Stimulated activated CD8-positive, alpha-beta memory T cell treated with anti-CD3 and anti-CD28 coated beads, Interleukin-12 subunit alpha, Interleukin-12 subunit beta, amount 100 ng/mL, for 4 hours (primary cell): ENCODE measurements at regions not wholly inside any gene's neighbourhood (a gene's known extent, or its start where the extent isn't known, plus 50 kb on each side); places are given as distances from the start of the nearest gene placed in this dataset.
A peak's percentile ranks its signal among the peaks of the same experiment; 100 is the strongest.

ENCODE experiments used
- DNase-seq: peaks from one replicate; pipeline ENCODE4 v3.0.0-alpha.2; 2020; ENCODE audit warnings: low read depth

- DNase-seq = no peak
These were observed 215.1 kb upstream of the ADARB2 start for GRCh38 chr10:1952126-1953095.

GRCh38 chr10:1950803-1951495 lies 213.6 kb upstream of the ADARB2 start:
- DNase-seq = no peak

- no peak for DNase-seq
These were observed 210.2 kb upstream of the ADARB2 start for GRCh38 chr10:1947464-1948003.

GRCh38 chr10:1944487-1944886 lies 207.2 kb upstream of the ADARB2 start:
- no peak for DNase-seq

GRCh38 chr10:1942478-1942877 lies 205.2 kb upstream of the ADARB2 start:
- no peak for DNase-seq

GRCh38 chr10:1939016-1939415 lies 201.7 kb upstream of the ADARB2 start:
- DNase-seq = peak; percentile 20

- DNase-seq = no peak
These were observed 201.0 kb upstream of the ADARB2 start for GRCh38 chr10:1938317-1938716.

- no peak for DNase-seq
These were observed 198.6 kb upstream of the ADARB2 start for GRCh38 chr10:1935912-1936311.

- DNase-seq = no peak
These were observed 195.9 kb upstream of the ADARB2 start for GRCh38 chr10:1933215-1933614.

- no peak for DNase-seq
These were observed 195.4 kb upstream of the ADARB2 start for GRCh38 chr10:1932692-1933094.

GRCh38 chr10:1928606-1929005 lies 191.3 kb upstream of the ADARB2 start:
- DNase-seq = no peak

GRCh38 chr10:1923998-1924397 lies 186.7 kb upstream of the ADARB2 start:
- DNase-seq = no peak

- DNase-seq = no peak
These were observed 186.3 kb upstream of the ADARB2 start for GRCh38 chr10:1923586-1923985.

- no peak for DNase-seq
These were observed 183.6 kb upstream of the ADARB2 start for GRCh38 chr10:1920941-1921340.

- no peak for DNase-seq
These were observed 182.8 kb upstream of the ADARB2 start for GRCh38 chr10:1920127-1920526.

GRCh38 chr10:1911771-1912170 lies 174.4 kb upstream of the ADARB2 start:
- no peak for DNase-seq

GRCh38 chr10:1903982-1904381 lies 166.7 kb upstream of the ADARB2 start:
- DNase-seq = no peak

GRCh38 chr10:1896153-1896552 lies 158.8 kb upstream of the ADARB2 start:
- no peak for DNase-seq

- no peak for DNase-seq
These were observed 158.4 kb upstream of the ADARB2 start for GRCh38 chr10:1895691-1896090.

GRCh38 chr10:1894912-1895311 lies 157.6 kb upstream of the ADARB2 start:
- no peak for DNase-seq

GRCh38 chr10:1893941-1894340 lies 156.6 kb upstream of the ADARB2 start:
- no peak for DNase-seq

GRCh38 chr10:1886039-1886438 lies 148.7 kb upstream of the ADARB2 start:
- DNase-seq = no peak

GRCh38 chr10:1882728-1883127 lies 145.4 kb upstream of the ADARB2 start:
- no peak for DNase-seq
